Endodermal cell (in vitro differentiated cells): ENCODE measurements at regions not wholly inside any gene's neighbourhood (a gene's known extent, or its start where the extent isn't known, plus 50 kb on each side); places are given as distances from the start of the nearest gene placed in this dataset.

Experiments used
- DNase-seq: peaks from one replicate; pipeline ENCODE4 v3.0.0-alpha.2; 2017
- H3K27ac ChIP-seq: 2 replicates; pipeline ENCODE4 v1.5.1; 2013; ENCODE audit warnings: mild to moderate bottlenecking, low read depth, low read length, moderate library complexity
- H3K27me3 ChIP-seq: 2 replicates; pipeline ENCODE4 v1.6.1; 2013; ENCODE audit warnings: mild to moderate bottlenecking, low read length, moderate library complexity; ENCODE audit not compliant: insufficient read depth, control insufficient read depth, poor library complexity, severe bottlenecking
- H3K36me3 ChIP-seq: 2 replicates; pipeline ENCODE4 v1.7.0; 2013; ENCODE audit warnings: mild to moderate bottlenecking, low read length, moderate library complexity; ENCODE audit not compliant: control insufficient read depth, insufficient read depth
- H3K4me1 ChIP-seq: one replicate; pipeline ENCODE4 v1.7.0; 2013; ENCODE audit warnings: low read length; ENCODE audit not compliant: control insufficient read depth, insufficient read depth
- H3K4me3 ChIP-seq: 2 replicates; pipeline ENCODE4 v1.5.1; 2013; ENCODE audit warnings: mild to moderate bottlenecking, low read length, moderate library complexity
- H3K9ac ChIP-seq: 2 replicates; pipeline ENCODE4 v1.6.1; 2013; ENCODE audit warnings: mild to moderate bottlenecking, low read length, moderate library complexity; ENCODE audit not compliant: poor library complexity, severe bottlenecking; ENCODE audit errors: extremely low read depth
- H3K9me3 ChIP-seq: 2 replicates; pipeline ENCODE4 v1.6.1; 2013; ENCODE audit warnings: mild to moderate bottlenecking, low read length, moderate library complexity; ENCODE audit not compliant: control insufficient read depth
- H3K27ac Mint-ChIP-seq: 2 replicates; pipeline ENCODE4 v1.8.0; 2020; ENCODE audit warnings: mixed read lengths
- H3K27me3 Mint-ChIP-seq: 2 replicates; pipeline ENCODE4 v1.8.0; 2021; ENCODE audit warnings: mild to moderate bottlenecking, mixed read lengths; ENCODE audit not compliant: insufficient read depth
- H3K36me3 Mint-ChIP-seq: 2 replicates; pipeline ENCODE4 v1.8.0; 2020; ENCODE audit warnings: low read depth, mixed read lengths
- H3K4me1 Mint-ChIP-seq: 2 replicates; pipeline ENCODE4 v1.8.0; 2020; ENCODE audit warnings: mixed read lengths
- H3K4me3 Mint-ChIP-seq: 2 replicates; pipeline ENCODE4 v1.8.0; 2020; ENCODE audit warnings: mild to moderate bottlenecking, moderate library complexity, mixed read lengths
- H3K9me3 Mint-ChIP-seq: 2 replicates; pipeline ENCODE4 v1.8.0; 2020; ENCODE audit warnings: mild to moderate bottlenecking, mixed read lengths
- WGBS, 2 experiments: methylation state at CpG; one replicate each; pipeline versions ENCODE4 v1.1.5 to v1.1.7; 2013; ENCODE audit warnings: missing lambda C conversion rate in 2 of 2, mixed read lengths in 1 of 2; ENCODE audit not compliant: insufficient coverage in 1 of 2, insufficient read length in 1 of 2; 5-methylcytosine and 5-hydroxymethylcytosine counted together
- TF ChIP-seq, protein P1 (sequence below): fragments of 200-600 bp; sonication (generic); conservative IDR thresholded peaks from 2 replicates; pipeline ENCODE4 v1.5.0; 2021; ENCODE audit warnings: antibody characterized with exemption, mild to moderate bottlenecking

DNA sequence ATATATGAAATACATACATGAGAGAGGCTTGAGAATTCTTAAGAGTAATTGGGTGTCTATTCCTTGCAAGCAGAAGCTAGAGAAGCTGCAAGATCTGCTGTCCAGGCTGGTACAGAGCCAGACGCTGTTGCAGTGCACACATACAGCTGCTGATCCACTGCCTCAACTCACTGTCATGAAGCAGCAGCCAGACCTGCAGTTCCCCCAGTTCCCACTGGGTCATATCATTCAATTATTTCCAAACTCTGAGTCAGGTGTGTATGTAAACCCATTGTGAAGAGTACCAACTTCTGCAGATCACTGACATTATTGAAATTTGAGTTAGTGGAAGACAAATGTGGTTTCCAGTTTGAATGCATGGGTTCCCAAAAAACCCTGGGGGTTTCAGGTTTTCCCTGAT lies 1212.8 kb upstream of the ADGRL3 start:
- WGBS, 2 experiments = 84% methylated on average over 1 of the region's 1 CpG; no CpG with 5 or more reads in 1 of the 2 experiments
- DNase-seq = no peak
- H3K27me3 ChIP-seq = no peaks in the 10 kb centered on the region
- no peaks in the 10 kb centered on the region for H3K9me3 Mint-ChIP-seq
- TF ChIP-seq, protein P1, sequence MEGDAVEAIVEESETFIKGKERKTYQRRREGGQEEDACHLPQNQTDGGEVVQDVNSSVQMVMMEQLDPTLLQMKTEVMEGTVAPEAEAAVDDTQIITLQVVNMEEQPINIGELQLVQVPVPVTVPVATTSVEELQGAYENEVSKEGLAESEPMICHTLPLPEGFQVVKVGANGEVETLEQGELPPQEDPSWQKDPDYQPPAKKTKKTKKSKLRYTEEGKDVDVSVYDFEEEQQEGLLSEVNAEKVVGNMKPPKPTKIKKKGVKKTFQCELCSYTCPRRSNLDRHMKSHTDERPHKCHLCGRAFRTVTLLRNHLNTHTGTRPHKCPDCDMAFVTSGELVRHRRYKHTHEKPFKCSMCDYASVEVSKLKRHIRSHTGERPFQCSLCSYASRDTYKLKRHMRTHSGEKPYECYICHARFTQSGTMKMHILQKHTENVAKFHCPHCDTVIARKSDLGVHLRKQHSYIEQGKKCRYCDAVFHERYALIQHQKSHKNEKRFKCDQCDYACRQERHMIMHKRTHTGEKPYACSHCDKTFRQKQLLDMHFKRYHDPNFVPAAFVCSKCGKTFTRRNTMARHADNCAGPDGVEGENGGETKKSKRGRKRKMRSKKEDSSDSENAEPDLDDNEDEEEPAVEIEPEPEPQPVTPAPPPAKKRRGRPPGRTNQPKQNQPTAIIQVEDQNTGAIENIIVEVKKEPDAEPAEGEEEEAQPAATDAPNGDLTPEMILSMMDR = peak; percentile 49
- no peaks in the 10 kb centered on the region for H3K27me3 Mint-ChIP-seq
- no peaks in the 10 kb centered on the region for H3K9me3 ChIP-seq
- H3K4me1 Mint-ChIP-seq = no peaks in the 10 kb centered on the region
- no peak overlapping the region for H3K4me3 ChIP-seq
- H3K9ac ChIP-seq = no peak overlapping the region
- no peak overlapping the region for H3K27ac Mint-ChIP-seq
- no peaks in the 10 kb centered on the region for H3K36me3 Mint-ChIP-seq
- H3K27ac ChIP-seq = no peak overlapping the region
- no peaks in the 10 kb centered on the region for H3K36me3 ChIP-seq
- no peak overlapping the region for H3K4me3 Mint-ChIP-seq
- no peaks in the 10 kb centered on the region for H3K4me1 ChIP-seq

DNA sequence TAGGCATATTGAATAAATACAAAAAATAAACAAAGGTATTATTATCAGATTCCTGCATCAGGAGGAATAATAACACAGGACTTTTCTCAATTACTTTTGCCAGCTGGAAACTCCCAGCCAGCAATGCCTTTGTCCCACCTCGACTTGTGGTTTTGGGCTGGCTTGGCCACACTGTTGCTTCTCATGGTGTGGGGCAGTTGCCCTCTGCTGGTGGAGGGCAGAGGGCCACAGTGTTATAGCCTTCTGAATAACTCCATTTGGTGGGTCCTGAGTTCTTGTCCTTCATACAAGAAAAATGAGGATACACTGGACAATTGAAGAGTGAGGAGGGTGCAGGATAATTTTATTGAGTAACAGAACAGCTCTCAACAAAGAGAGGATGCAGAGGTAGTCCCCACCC lies 1206.0 kb upstream of the ADGRL3 start:
- Mint-ChIP-seq H3K27me3 (no peaks in the 10 kb centered on the region), H3K4me3 (no peak overlapping the region), H3K27ac (no peak overlapping the region), H3K9me3 (peaks cover 18% of the 10 kb centered on the region), H3K36me3 (no peaks in the 10 kb centered on the region), H3K4me1 (no peaks in the 10 kb centered on the region)
- peak; percentile 68 for DNase-seq
- TF ChIP-seq, protein P1 = peak; percentile 80
- Histone ChIP-seq H3K4me3 (no peak overlapping the region), H3K36me3 (no peaks in the 10 kb centered on the region), H3K9ac (no peak overlapping the region), H3K9me3 (peaks cover 44% of the 10 kb centered on the region), H3K27ac (no peak overlapping the region), H3K27me3 (no peaks in the 10 kb centered on the region), H3K4me1 (no peaks in the 10 kb centered on the region)
- 83 to 84% methylated on average over 1 of the region's 1 CpG for whole genome bisulfite sequencing, 2 experiments

DNA sequence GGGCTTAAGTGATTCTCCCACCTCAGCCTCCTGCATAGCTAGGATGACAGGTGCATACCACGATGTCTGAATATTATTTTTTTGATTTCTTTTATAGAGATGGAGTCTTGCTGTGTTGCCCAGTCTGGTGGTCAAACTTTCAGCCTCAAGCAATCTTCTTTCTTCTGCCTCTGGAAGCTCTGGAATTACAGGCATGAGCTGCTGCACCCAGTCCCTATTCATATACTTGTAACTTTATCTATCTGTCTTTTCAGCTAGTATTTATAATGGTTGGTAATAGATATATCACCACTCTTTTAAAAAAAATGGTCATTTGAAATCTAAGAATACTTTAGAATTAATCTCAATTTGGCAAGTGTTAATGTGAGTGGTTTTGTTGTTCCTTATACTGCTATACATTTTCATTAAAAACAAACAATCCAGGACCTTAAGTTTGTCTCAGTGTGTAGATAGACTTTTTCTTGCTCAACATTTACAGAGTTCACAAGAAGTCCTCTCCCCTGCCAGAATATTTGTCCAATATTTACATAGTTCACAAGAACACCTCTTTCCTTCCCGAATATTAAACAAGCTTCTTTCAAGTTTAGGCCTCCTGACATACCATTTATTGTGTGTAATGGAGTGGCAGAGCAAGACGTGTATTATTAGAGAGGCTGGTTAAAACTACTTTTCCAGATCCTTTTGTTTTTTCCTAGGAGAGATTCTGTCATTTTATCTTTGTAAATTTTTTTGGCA lies 1197.4 kb upstream of the ADGRL3 start:
- H3K9me3 Mint-ChIP-seq = peaks cover 21% of the 10 kb centered on the region
- H3K9me3 ChIP-seq = peaks cover 6% of the 10 kb centered on the region
- no peak overlapping the region for H3K27ac Mint-ChIP-seq
- DNase-seq = no peak
- no peaks in the 10 kb centered on the region for H3K36me3 ChIP-seq
- no peak overlapping the region for H3K9ac ChIP-seq
- no peak overlapping the region for H3K27ac ChIP-seq
- H3K27me3 Mint-ChIP-seq = no peaks in the 10 kb centered on the region
- no peaks in the 10 kb centered on the region for H3K4me1 ChIP-seq
- no peak overlapping the region for H3K4me3 ChIP-seq
- no peak overlapping the region for H3K4me3 Mint-ChIP-seq
- no peaks in the 10 kb centered on the region for H3K4me1 Mint-ChIP-seq
- TF ChIP-seq, protein P1 = no peak
- H3K36me3 Mint-ChIP-seq = no peaks in the 10 kb centered on the region
- 80% methylated on average over 3 of the region's 3 CpGs; no CpG with 5 or more reads in 1 of the 2 experiments for WGBS, 2 experiments
- no peaks in the 10 kb centered on the region for H3K27me3 ChIP-seq
